A673 (cell line): ENCODE measurements at regions not wholly inside any gene's neighbourhood (a gene's known extent, or its start where the extent isn't known, plus 50 kb on each side); places are given as distances from the start of the nearest gene placed in this dataset.

Experiments used
- BruUV-seq: library from RNA; stranded (reverse); fragments of 400-500 nt; replicated peaks from 2 replicates; lab custom pipeline; 2021; lab: Mats Ljungman, UMichigan
- CTCF ChIA-PET: fragments of 300-600 bp; sonication (Branson Sonifier 250); formaldehyde crosslinking; loops from one replicate; lab custom pipeline; 2022; ENCODE audit warnings: antibody characterized with exemption; lab: Charles Lee
- POLR2A ChIA-PET: fragments of 300-600 bp; sonication (Branson Sonifier 250); formaldehyde crosslinking; loops from one replicate; lab custom pipeline; 2022; ENCODE audit warnings: antibody characterized with exemption; ENCODE audit not compliant: low non-redundant PET; lab: Charles Lee
- DNase-seq: peaks from one replicate; pipeline ENCODE4 v3.0.0-alpha.2; 2015; ENCODE audit warnings: low spot score
- H3K27ac ChIP-seq: fragments of 200-600 bp; sonication (generic); 2 replicates; pipeline ENCODE4 v1.5.1; 2016; ENCODE audit warnings: mixed run types, low read depth, mild to moderate bottlenecking, mixed read lengths, antibody characterized with exemption, low read length; ENCODE audit not compliant: poor library complexity, severe bottlenecking
- H3K27me3 ChIP-seq: fragments of 200-600 bp; sonication (generic); replicated peaks from 2 replicates; pipeline ENCODE4 v1.6.1; 2017; ENCODE audit warnings: mixed run types, low read depth, mild to moderate bottlenecking, mixed read lengths, antibody characterized with exemption, low read length; ENCODE audit not compliant: insufficient read depth, poor library complexity
- H3K36me3 ChIP-seq: fragments of 200-600 bp; sonication (generic); 2 replicates; pipeline ENCODE4 v1.6.1; 2016; ENCODE audit warnings: mixed run types, mild to moderate bottlenecking, mixed read lengths, antibody characterized with exemption, low read length; ENCODE audit not compliant: insufficient read depth, poor library complexity, severe bottlenecking
- H3K4me1 ChIP-seq: fragments of 200-600 bp; sonication (generic); 2 replicates; pipeline ENCODE4 v1.6.1; 2017; ENCODE audit warnings: mixed run types, mild to moderate bottlenecking, mixed read lengths, antibody characterized with exemption, low read length; ENCODE audit not compliant: insufficient read depth, poor library complexity, severe bottlenecking
- H3K4me3 ChIP-seq: fragments of 200-600 bp; sonication (generic); 2 replicates; pipeline ENCODE4 v1.5.1; 2016; ENCODE audit warnings: low read depth, mixed run types, mild to moderate bottlenecking, mixed read lengths, low read length; ENCODE audit not compliant: poor library complexity, severe bottlenecking
- H3K9me3 ChIP-seq: fragments of 200-600 bp; sonication (generic); 2 replicates; pipeline ENCODE4 v1.6.1; 2016; ENCODE audit warnings: mixed run types, low read depth, mild to moderate bottlenecking, mixed read lengths, antibody characterized with exemption, low read length; ENCODE audit not compliant: poor library complexity, severe bottlenecking
- EZH2 ChIP-seq: fragments of 200-600 bp; sonication (generic); IDR thresholded peaks from 2 replicates; pipeline ENCODE4 v1.6.1; 2017; ENCODE audit warnings: borderline replicate concordance, low read depth, mild to moderate bottlenecking, mixed read lengths, antibody characterized with exemption, low read length; ENCODE audit not compliant: poor library complexity, severe bottlenecking
- intact Hi-C: fragments of 100-400 bp; cut with micrococcal nuclease; formaldehyde crosslinking; loops from one replicate; pipeline ENCODE4 v1.10.0; 2022; ENCODE audit not compliant: unreplicated experiment
- TF ChIP-seq, protein P1 (sequence below): fragments of 300-800, 200-600 bp; sonication (generic); conservative IDR thresholded peaks from 2 replicates; pipeline ENCODE4 v1.5.1; 2017; ENCODE audit warnings: low read depth, mild to moderate bottlenecking, antibody characterized with exemption, low read length, moderate library complexity, mixed read lengths

DNA sequence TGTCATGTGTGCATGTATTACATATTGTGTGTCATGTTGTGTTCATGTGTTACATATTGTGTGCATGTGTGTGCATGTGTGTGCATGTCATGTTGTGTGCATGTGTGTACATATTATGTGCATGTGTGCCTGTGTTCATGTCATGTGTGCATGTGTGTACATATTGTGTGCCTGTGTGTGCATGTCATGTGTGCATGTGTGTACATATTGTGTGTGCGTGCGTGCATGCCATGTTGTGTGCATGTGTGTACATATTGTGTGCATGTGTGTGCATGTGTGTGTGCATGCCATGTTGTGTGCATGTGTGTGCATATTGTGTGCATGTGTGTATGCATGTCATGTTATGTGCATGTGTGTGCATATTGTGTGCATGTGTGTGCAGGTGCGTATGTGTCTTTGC lies 267.1 kb downstream of the EIPR1 start:
- Histone ChIP-seq H3K4me3 (no peak overlapping the region), H3K4me1 (peaks cover 12% of the 10 kb centered on the region), H3K36me3 (no peaks in the 10 kb centered on the region), H3K9me3 (no peaks in the 10 kb centered on the region), H3K27me3 (no peaks in the 10 kb centered on the region), H3K27ac (no peak overlapping the region)
- no peak for TF ChIP-seq EZH2
- TF ChIP-seq, protein P1, sequence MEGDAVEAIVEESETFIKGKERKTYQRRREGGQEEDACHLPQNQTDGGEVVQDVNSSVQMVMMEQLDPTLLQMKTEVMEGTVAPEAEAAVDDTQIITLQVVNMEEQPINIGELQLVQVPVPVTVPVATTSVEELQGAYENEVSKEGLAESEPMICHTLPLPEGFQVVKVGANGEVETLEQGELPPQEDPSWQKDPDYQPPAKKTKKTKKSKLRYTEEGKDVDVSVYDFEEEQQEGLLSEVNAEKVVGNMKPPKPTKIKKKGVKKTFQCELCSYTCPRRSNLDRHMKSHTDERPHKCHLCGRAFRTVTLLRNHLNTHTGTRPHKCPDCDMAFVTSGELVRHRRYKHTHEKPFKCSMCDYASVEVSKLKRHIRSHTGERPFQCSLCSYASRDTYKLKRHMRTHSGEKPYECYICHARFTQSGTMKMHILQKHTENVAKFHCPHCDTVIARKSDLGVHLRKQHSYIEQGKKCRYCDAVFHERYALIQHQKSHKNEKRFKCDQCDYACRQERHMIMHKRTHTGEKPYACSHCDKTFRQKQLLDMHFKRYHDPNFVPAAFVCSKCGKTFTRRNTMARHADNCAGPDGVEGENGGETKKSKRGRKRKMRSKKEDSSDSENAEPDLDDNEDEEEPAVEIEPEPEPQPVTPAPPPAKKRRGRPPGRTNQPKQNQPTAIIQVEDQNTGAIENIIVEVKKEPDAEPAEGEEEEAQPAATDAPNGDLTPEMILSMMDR, result no peak
- CTCF ChIA-PET, result no interaction called here
- intact Hi-C loops, result no loop called here
- no TSS peak for BruUV-seq
- no peak for DNase-seq
- POLR2A ChIA-PET, result no interaction called here

DNA sequence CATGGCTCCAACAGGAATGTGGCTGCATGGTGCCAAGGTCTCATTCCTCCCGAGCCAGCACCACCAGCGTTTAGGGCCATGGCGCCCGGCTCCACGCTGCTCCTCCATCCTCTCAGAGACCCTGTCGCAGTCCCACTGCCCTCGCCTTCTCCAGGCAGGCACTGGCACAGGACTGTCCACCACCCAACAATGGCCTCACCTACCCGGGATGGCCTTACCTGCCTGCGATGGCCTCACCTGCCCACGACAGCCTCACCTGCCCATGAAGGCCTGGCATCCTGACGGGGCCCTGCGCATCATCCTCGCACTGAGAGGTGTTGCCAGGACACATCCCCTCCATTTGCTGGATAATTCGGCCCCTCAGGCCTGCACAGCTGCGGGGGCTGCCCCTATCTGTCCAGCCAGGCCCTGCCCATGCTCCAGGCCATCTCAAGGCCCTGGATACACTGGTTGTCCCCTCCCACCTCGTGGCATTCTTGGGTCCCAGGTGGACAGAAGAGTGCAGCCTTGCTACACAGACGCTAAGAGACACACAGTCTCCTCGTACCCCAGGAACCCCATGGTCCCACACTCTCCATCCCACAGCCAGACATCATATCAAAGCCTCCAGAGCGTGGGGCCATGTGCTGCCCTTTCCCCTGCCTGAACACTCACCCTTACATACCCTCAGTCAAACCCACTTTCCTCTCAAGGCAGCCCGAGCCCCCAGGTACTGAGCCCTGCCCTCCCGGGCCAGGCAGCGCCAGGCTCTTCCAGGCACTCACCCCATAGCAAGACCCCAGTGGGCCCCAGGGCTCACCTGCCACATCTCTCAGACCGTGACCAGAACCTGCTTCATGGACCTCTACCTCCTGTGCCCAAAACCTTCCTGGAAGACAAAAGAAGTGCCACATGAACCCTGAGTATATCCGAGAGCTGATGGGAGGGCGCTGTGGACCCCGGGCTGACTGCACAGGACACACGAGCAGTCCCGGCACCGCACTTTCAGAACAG lies 268.6 kb downstream of the EIPR1 start:
- TF ChIP-seq, protein P1, result no peak
- no peak for TF ChIP-seq EZH2
- no peak for DNase-seq
- H3K4me1 ChIP-seq, result peaks cover 1% of the 10 kb centered on the region
- BruUV-seq, result no TSS peak
- POLR2A ChIA-PET, result no interaction called here
- no peaks in the 10 kb centered on the region for H3K27me3 ChIP-seq
- no peaks in the 10 kb centered on the region for H3K9me3 ChIP-seq
- intact Hi-C loops, result no loop called here
- no peaks in the 10 kb centered on the region for H3K36me3 ChIP-seq
- H3K4me3 ChIP-seq, result no peak overlapping the region
- CTCF ChIA-PET, result no interaction called here
- no peak overlapping the region for H3K27ac ChIP-seq

DNA sequence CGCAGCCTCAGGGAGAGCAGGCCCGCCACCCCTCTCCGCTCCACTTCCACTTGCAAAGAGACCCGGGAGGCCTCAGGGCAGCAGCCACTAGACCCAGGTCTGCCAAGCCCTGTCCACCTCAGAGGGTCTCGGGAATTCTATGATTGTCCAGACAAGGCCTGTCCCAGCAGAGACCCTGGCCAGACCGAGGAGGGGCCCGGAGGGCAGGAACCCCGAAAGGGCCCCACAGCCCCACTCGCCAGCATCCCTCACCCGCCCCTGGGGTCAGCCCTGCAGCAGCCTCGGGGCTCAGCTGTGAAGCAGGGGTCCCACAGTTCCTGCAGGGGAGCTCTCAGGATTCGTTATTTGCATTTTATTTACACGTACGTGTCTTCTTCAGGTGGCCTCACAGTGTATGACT lies 269.5 kb downstream of the EIPR1 start:
- Histone ChIP-seq H3K4me3 (no peak overlapping the region), H3K9me3 (no peaks in the 10 kb centered on the region), H3K4me1 (no peaks in the 10 kb centered on the region), H3K27ac (no peak overlapping the region), H3K27me3 (no peaks in the 10 kb centered on the region), H3K36me3 (no peaks in the 10 kb centered on the region)
- POLR2A ChIA-PET, result no interaction called here
- intact Hi-C loops, result no loop called here
- no peak for TF ChIP-seq EZH2
- TF ChIP-seq, protein P1, result no peak
- no peak for DNase-seq
- CTCF ChIA-PET, result no interaction called here
- no TSS peak for BruUV-seq
